OCI-LY1 (cell line): ENCODE measurements at regions not wholly inside any gene's neighbourhood (a gene's known extent, or its start where the extent isn't known, plus 50 kb on each side); places are given as distances from the start of the nearest gene placed in this dataset.

ENCODE experiments used
- H2AFZ ChIP-seq: fragments of 200-600 bp; sonication (generic), shearing (Covaris generic); 2 replicates; pipeline ENCODE4 v1.6.0; 2014; ENCODE audit warnings: antibody characterized with exemption, mild to moderate bottlenecking, low read length
- H3F3A ChIP-seq: fragments of 200-600 bp; sonication (generic), shearing (Covaris generic); 2 replicates; pipeline ENCODE4 v1.6.0; 2014; ENCODE audit warnings: mild to moderate bottlenecking, antibody characterized with exemption, low read length, moderate library complexity; ENCODE audit not compliant: insufficient read depth
- H3K27ac ChIP-seq: fragments of 200-600 bp; sonication (generic); 2 replicates; pipeline ENCODE4 v1.5.1; 2014; ENCODE audit warnings: low read length, mixed run types, mild to moderate bottlenecking, low read depth; ENCODE audit not compliant: poor library complexity, severe bottlenecking
- H3K27me3 ChIP-seq: fragments of 200-600 bp; sonication (generic); 2 replicates; pipeline ENCODE4 v1.6.0; 2014; ENCODE audit warnings: antibody characterized with exemption, mild to moderate bottlenecking, low read length, moderate library complexity; ENCODE audit not compliant: insufficient read depth
- H3K36me3 ChIP-seq: fragments of 200-600 bp; sonication (generic); 2 replicates; pipeline ENCODE4 v1.6.1; 2014; ENCODE audit warnings: mild to moderate bottlenecking, antibody characterized with exemption, low read length, moderate library complexity, mixed read lengths; ENCODE audit not compliant: insufficient read depth
- H3K4me1 ChIP-seq: fragments of 200-600 bp; sonication (generic); 2 replicates; pipeline ENCODE4 v1.5.1; 2014; ENCODE audit warnings: mild to moderate bottlenecking, low read length, moderate library complexity; ENCODE audit not compliant: insufficient read depth, severe bottlenecking
- H3K4me2 ChIP-seq: fragments of 200-600 bp; sonication (generic), shearing (Covaris generic); 2 replicates; pipeline ENCODE4 v1.6.1; 2014; ENCODE audit warnings: low read length
- H3K4me3 ChIP-seq: fragments of 200-600 bp; sonication (generic); 2 replicates; pipeline ENCODE4 v1.5.1; 2014; ENCODE audit warnings: low read length, low read depth, mild to moderate bottlenecking, mixed read lengths; ENCODE audit not compliant: poor library complexity, severe bottlenecking
- H3K79me2 ChIP-seq: fragments of 200-600 bp; shearing (Covaris generic); 2 replicates; pipeline ENCODE4 v1.6.1; 2016; ENCODE audit warnings: mixed run types, low read length, mixed read lengths; ENCODE audit not compliant: insufficient read depth
- H3K9ac ChIP-seq: fragments of 200-600 bp; sonication (generic), shearing (Covaris generic); 2 replicates; pipeline ENCODE4 v1.6.1; 2014; ENCODE audit warnings: mild to moderate bottlenecking, low read length, mixed read lengths
- H3K9me2 ChIP-seq: fragments of 200-600 bp; sonication (generic), shearing (Covaris generic); 2 replicates; pipeline ENCODE4 v1.6.1; 2014; ENCODE audit warnings: low read depth, mild to moderate bottlenecking, low read length, mixed read lengths
- H3K9me3 ChIP-seq: fragments of 200-600 bp; shearing (Covaris generic); 2 replicates; pipeline ENCODE4 v1.6.1; 2014; ENCODE audit warnings: low read length, mixed read lengths
- H4K20me1 ChIP-seq: fragments of 200-600 bp; sonication (generic), shearing (Covaris generic); 2 replicates; pipeline ENCODE4 v1.6.0; 2016; ENCODE audit warnings: mild to moderate bottlenecking, low read length; ENCODE audit not compliant: insufficient read depth
- CTCF ChIP-seq: fragments of 200-600 bp; sonication (generic), shearing (Covaris generic); IDR thresholded peaks from 2 replicates; pipeline ENCODE4 v1.5.1; 2017; ENCODE audit warnings: mild to moderate bottlenecking, antibody characterized with exemption, low read length, moderate library complexity, mixed read lengths
- EZH2 ChIP-seq: fragments of 200-600 bp; sonication (generic), shearing (Covaris generic); IDR thresholded peaks from 2 replicates; pipeline ENCODE4 v1.8.0; 2017; ENCODE audit warnings: borderline replicate concordance, mixed run types, mild to moderate bottlenecking, antibody characterized with exemption, low read length, moderate library complexity, mixed read lengths

GRCh38 chr2:176699098-176699497 lies 429.9 kb downstream of the MTX2 start:
- no peaks in the 10 kb centered on the region for H3K9me3 ChIP-seq
- no peaks in the 10 kb centered on the region for H3K27me3 ChIP-seq
- H3K9ac ChIP-seq, result no peak overlapping the region
- H3K79me2 ChIP-seq, result no peaks in the 10 kb centered on the region
- H3K4me2 ChIP-seq, result no peak overlapping the region
- no peaks in the 10 kb centered on the region for H4K20me1 ChIP-seq
- no peaks in the 10 kb centered on the region for H3K36me3 ChIP-seq
- H3K4me3 ChIP-seq, result no peak overlapping the region
- TF ChIP-seq CTCF (no peak), EZH2 (no peak)
- no peaks in the 10 kb centered on the region for H3K4me1 ChIP-seq
- H3K9me2 ChIP-seq, result no peaks in the 10 kb centered on the region
- no peaks in the 10 kb centered on the region for H3F3A ChIP-seq
- H3K27ac ChIP-seq, result no peak overlapping the region
- no peak overlapping the region for H2AFZ ChIP-seq

GRCh38 chr2:176699644-176700043 lies 430.4 kb downstream of the MTX2 start:
- TF ChIP-seq CTCF (no peak), EZH2 (no peak)
- Histone ChIP-seq H2AFZ (no peak overlapping the region), H3K4me3 (no peak overlapping the region), H3K27ac (no peak overlapping the region), H3K4me1 (no peaks in the 10 kb centered on the region), H4K20me1 (no peaks in the 10 kb centered on the region), H3K4me2 (no peak overlapping the region), H3K36me3 (no peaks in the 10 kb centered on the region), H3F3A (no peaks in the 10 kb centered on the region), H3K9me2 (no peaks in the 10 kb centered on the region), H3K9me3 (no peaks in the 10 kb centered on the region), H3K9ac (no peak overlapping the region), H3K27me3 (no peaks in the 10 kb centered on the region), H3K79me2 (no peaks in the 10 kb centered on the region)

GRCh38 chr2:176702131-176702530 lies 432.9 kb downstream of the MTX2 start:
- TF ChIP-seq CTCF (no peak), EZH2 (no peak)
- no peaks in the 10 kb centered on the region for H3K4me1 ChIP-seq
- no peak overlapping the region for H3K27ac ChIP-seq
- H3K9me3 ChIP-seq, result no peaks in the 10 kb centered on the region
- H3K4me3 ChIP-seq, result no peak overlapping the region
- H2AFZ ChIP-seq, result no peak overlapping the region
- no peak overlapping the region for H3K4me2 ChIP-seq
- H3K27me3 ChIP-seq, result no peaks in the 10 kb centered on the region
- no peaks in the 10 kb centered on the region for H3F3A ChIP-seq
- no peaks in the 10 kb centered on the region for H3K9me2 ChIP-seq
- no peaks in the 10 kb centered on the region for H3K36me3 ChIP-seq
- no peaks in the 10 kb centered on the region for H4K20me1 ChIP-seq
- no peak overlapping the region for H3K9ac ChIP-seq
- H3K79me2 ChIP-seq, result no peaks in the 10 kb centered on the region
